Common myeloid progenitor, CD34-positive (primary cell): ENCODE measurements at regions not wholly inside any gene's neighbourhood (a gene's known extent, or its start where the extent isn't known, plus 50 kb on each side); places are given as distances from the start of the nearest gene placed in this dataset.

Source experiments
- CTCF ChIA-PET: fragments of 350-600 bp; sonication (Branson Sonifier 250); formaldehyde crosslinking; loops from one replicate; lab custom pipeline; 2021; ENCODE audit warnings: antibody characterized with exemption; lab: Charles Lee
- POLR2A ChIA-PET: fragments of 350-600 bp; sonication (Branson Sonifier 250); formaldehyde crosslinking; loops from one replicate; lab custom pipeline; 2021; ENCODE audit warnings: antibody characterized with exemption; lab: Charles Lee
- DNase-seq, 3 donors: peaks; one replicate each; pipeline versions ENCODE4 v3.0.0 to v3.0.0-alpha.2; 2013
- H3K27ac ChIP-seq, 2 experiments: 1 replicate in 1 of 2; 2 replicates in 1 of 2; pipeline ENCODE4 v1.7.0; 2013; ENCODE audit warnings: inconsistent platforms in 2 of 2, low read length in 2 of 2, mild to moderate bottlenecking in 2 of 2, low read depth in 1 of 2, moderate library complexity in 1 of 2; ENCODE audit not compliant: severe bottlenecking in 2 of 2, insufficient read depth in 1 of 2, poor library complexity in 1 of 2
- H3K27me3 ChIP-seq, 5 experiments: replicated peaks in 2 of 5; 1 replicate in 3 of 5; 2 replicates in 2 of 5; pipeline versions ENCODE4 v1.6.1 to v1.7.0; 2013; ENCODE audit warnings: low read length in 4 of 5, mild to moderate bottlenecking in 2 of 5, moderate library complexity in 2 of 5, inconsistent platforms in 1 of 5; ENCODE audit not compliant: insufficient read depth in 5 of 5, control insufficient read depth in 4 of 5
- H3K36me3 ChIP-seq, 4 experiments: 1 replicate in 2 of 4; 2 replicates in 2 of 4; pipeline versions ENCODE4 v1.6.1 to v1.7.0; 2013; ENCODE audit warnings: low read length in 3 of 4, control low read depth in 1 of 4, mild to moderate bottlenecking in 1 of 4; ENCODE audit not compliant: control insufficient read depth in 4 of 4, insufficient read depth in 4 of 4
- H3K4me1 ChIP-seq, 4 experiments: 1 replicate in 3 of 4; 2 replicates in 1 of 4; pipeline versions ENCODE4 v1.6.1 to v1.7.1; 2013; ENCODE audit warnings: low read length in 3 of 4, mild to moderate bottlenecking in 3 of 4, control low read depth in 1 of 4, inconsistent platforms in 1 of 4, moderate library complexity in 1 of 4; ENCODE audit not compliant: control insufficient read depth in 4 of 4, insufficient read depth in 4 of 4; ENCODE audit errors: control extremely low read depth in 1 of 4
- H3K4me3 ChIP-seq, 7 experiments: 1 replicate in 4 of 7; 2 replicates in 3 of 7; pipeline versions ENCODE4 v1.5.1 to v1.7.0; 2013; ENCODE audit warnings: mild to moderate bottlenecking in 7 of 7, low read length in 6 of 7, moderate library complexity in 6 of 7, inconsistent platforms in 2 of 7, low read depth in 2 of 7, control low read depth in 1 of 7; ENCODE audit not compliant: insufficient read depth in 4 of 7, control insufficient read depth in 1 of 7; ENCODE audit errors: extremely low read depth in 1 of 7
- H3K9me3 ChIP-seq, 5 experiments: 1 replicate in 4 of 5; 2 replicates in 1 of 5; pipeline versions ENCODE4 v1.6.1 to v1.7.1; 2013; ENCODE audit warnings: low read length in 4 of 5, mild to moderate bottlenecking in 2 of 5, inconsistent platforms in 1 of 5, low read depth in 1 of 5, moderate library complexity in 1 of 5; ENCODE audit not compliant: control insufficient read depth in 4 of 5, insufficient read depth in 2 of 5; ENCODE audit errors: control extremely low read depth in 1 of 5
- WGBS: methylation state at CpG from one replicate; pipeline ENCODE4 v1.1.5; 2013; ENCODE audit not compliant: insufficient coverage; 5-methylcytosine and 5-hydroxymethylcytosine counted together

GRCh38 chr2:226483745-226484619 lies 315.6 kb downstream of the IRS1 start:
- Histone ChIP-seq H3K36me3 (no peaks in the 10 kb centered on the region), H3K27me3 (peaks cover 0 to 7% (median 0%) of the 10 kb centered on the region in 5 experiments), H3K4me1 (no peaks in the 10 kb centered on the region), H3K4me3 (no peak overlapping the region), H3K27ac (no peak overlapping the region), H3K9me3 (no peaks in the 10 kb centered on the region)
- DNase-seq, result no peak
- ChIA-PET POLR2A (no interaction called here), CTCF (no interaction called here)
- WGBS, result 66% methylated on average over 5 of the region's 6 CpGs

GRCh38 chr2:226483143-226483542 lies 316.5 kb downstream of the IRS1 start:
- no peak overlapping the region for H3K27ac ChIP-seq
- ChIA-PET CTCF (no interaction called here), POLR2A (no interaction called here)
- H3K27me3 ChIP-seq, result peaks cover 0 to 7% (median 0%) of the 10 kb centered on the region in 5 experiments
- peaks cover 0 to 1% (median 0%) of the 10 kb centered on the region in 5 experiments for H3K9me3 ChIP-seq
- WGBS, result 67% methylated on average over 5 of the region's 5 CpGs
- no peaks in the 10 kb centered on the region for H3K4me1 ChIP-seq
- no peaks in the 10 kb centered on the region for H3K36me3 ChIP-seq
- DNase-seq, result no peak
- no peak overlapping the region for H3K4me3 ChIP-seq

- Histone ChIP-seq H3K4me3 (no peak overlapping the region), H3K36me3 (no peaks in the 10 kb centered on the region), H3K4me1 (no peaks in the 10 kb centered on the region), H3K9me3 (peaks cover 0 to 1% (median 0%) of the 10 kb centered on the region in 5 experiments), H3K27me3 (peaks cover 0 to 3% (median 0%) of the 10 kb centered on the region in 5 experiments), H3K27ac (no peak overlapping the region)
- POLR2A ChIA-PET, result no interaction called here
- no peak for DNase-seq
- 94% methylated on average over 6 of the region's 8 CpGs for WGBS
- CTCF ChIA-PET, result no interaction called here
Measured at GRCh38 chr2:226478109-226478809, 321.4 kb downstream of the IRS1 start.

- Histone ChIP-seq H3K36me3 (no peaks in the 10 kb centered on the region), H3K27ac (no peak overlapping the region), H3K27me3 (no peaks in the 10 kb centered on the region), H3K4me3 (no peak overlapping the region), H3K4me1 (no peaks in the 10 kb centered on the region), H3K9me3 (peaks cover 0 to 1% (median 0%) of the 10 kb centered on the region in 5 experiments)
- 88% methylated on average over 3 of the region's 10 CpGs for WGBS
- DNase-seq, result no peak
- CTCF ChIA-PET, result no interaction called here
- POLR2A ChIA-PET, result no interaction called here
Measured at GRCh38 chr2:226477221-226478108, 322.2 kb downstream of the IRS1 start.

- CTCF ChIA-PET, result interaction anchor here (0.6 kb wide), 1 partner anchor 618 kb away, joined by 3 read pairs; no protein-coding TSS in a partner anchor
- POLR2A ChIA-PET, result no interaction called here
- WGBS, result 83% methylated on average over 1 of the region's 2 CpGs
- Histone ChIP-seq H3K27me3 (no peaks in the 10 kb centered on the region), H3K27ac (no peak overlapping the region), H3K4me3 (no peak overlapping the region), H3K4me1 (no peaks in the 10 kb centered on the region), H3K9me3 (peaks cover 0 to 1% (median 0%) of the 10 kb centered on the region in 5 experiments), H3K36me3 (no peaks in the 10 kb centered on the region)
- no peak for DNase-seq
Measured at GRCh38 chr2:226475650-226476049, 324.0 kb downstream of the IRS1 start.

- Histone ChIP-seq H3K36me3 (no peaks in the 10 kb centered on the region), H3K27ac (no peak overlapping the region), H3K9me3 (peaks cover 0 to 1% (median 0%) of the 10 kb centered on the region in 5 experiments), H3K4me1 (no peaks in the 10 kb centered on the region), H3K27me3 (no peaks in the 10 kb centered on the region), H3K4me3 (no peak overlapping the region)
- ChIA-PET POLR2A (no interaction called here), CTCF (no interaction called here)
- no peak for DNase-seq
Measured at GRCh38 chr2:226474131-226474530, 325.5 kb downstream of the IRS1 start.
